ENCODE measurements at regions not wholly inside any gene's neighbourhood (a gene's known extent, or its start where the extent isn't known, plus 50 kb on each side); places are given as distances from the start of the nearest gene placed in this dataset.

- TF ChIP-seq ZNF114 (CRISPR knock-in tag; IDR thresholded peaks at IDR 0.05) (no peak), JUNB (IDR thresholded peaks at IDR 0.05; ENCODE audit: unreplicated experiment) (no peak), NANOG (IDR thresholded peaks at IDR 0.05; ENCODE audit: borderline replicate concordance) (no peak), EZH2 (IDR thresholded peaks at IDR 0.05; ENCODE audit: low read depth, unreplicated experiment) (no peak), ZNF331 (CRISPR knock-in tag; IDR thresholded peaks at IDR 0.05; ENCODE audit: low read depth) (no peak), REST (IDR thresholded peaks at IDR 0.05; ENCODE audit: unreplicated experiment) (no peak), POLR2AphosphoS5 (IDR thresholded peaks at IDR 0.05; ENCODE audit: low read depth) (no peak), EZH2phosphoT487 (IDR thresholded peaks at IDR 0.05; ENCODE audit: unreplicated experiment) (no peak), ZNF462 (CRISPR knock-in tag; IDR thresholded peaks at IDR 0.05) (no peak), CREB1 (CRISPR knock-in tag; IDR thresholded peaks at IDR 0.05; ENCODE audit: low read depth) (no peak), ETS1 (IDR thresholded peaks at IDR 0.05) (no peak), STAT1 (IDR thresholded peaks at IDR 0.05; ENCODE audit: unreplicated experiment) (no peak), CTCF (conservative IDR thresholded peaks at IDR 0.05; ENCODE audit: low read depth in 2 of 2) (no peak)
These were observed 652.9 kb downstream of the PLA2G4A start for GRCh38 chr1:187481581-187482148.

More at GRCh38 chr1:187481581-187482148, 652.9 kb downstream of the PLA2G4A start:
- peaks cover 17% of the 10 kb centered on the region; the same call in 1 of the 2 replicates for H3K4me1 ChIP-seq (ENCODE audit: insufficient read depth)
- DNase-seq (ENCODE audit: low spot score), result no peak
- no peaks in the 10 kb centered on the region for H3F3A ChIP-seq (replicated peaks; ENCODE audit: low read depth)
- H3K4me3 ChIP-seq, result no peak overlapping the region
- H3K4me3 Mint-ChIP-seq, result no peak overlapping the region
- peaks cover 15% of the 10 kb centered on the region; the same call in 2 of the 3 replicates for H3K4me1 Mint-ChIP-seq
- peaks cover 6% of the 10 kb centered on the region for H3K27me3 Mint-ChIP-seq (ENCODE audit: insufficient read depth, low read depth, poor library complexity)
- no peak overlapping the region for H3K27ac ChIP-seq (ENCODE audit: low read depth)
- H2AFZ ChIP-seq, result no peak overlapping the region
- 0 out of 3 replicates have a peak, but pooled peaks cover 4% of the 10 kb centered on the region for H3K9me3 Mint-ChIP-seq
- ATAC-seq, result no peak
- no peak overlapping the region for H3K4me2 ChIP-seq
- H4K20me1 ChIP-seq (replicated peaks; ENCODE audit: insufficient read depth), result no peaks in the 10 kb centered on the region
- H3K9me2 ChIP-seq (ENCODE audit: insufficient read depth), result 0 out of 2 replicates have a peak, but pooled peaks cover 4% of the 10 kb centered on the region
- no peaks in the 10 kb centered on the region for H3K36me3 ChIP-seq (ENCODE audit: insufficient read depth)
- no peak overlapping the region for H3K27ac Mint-ChIP-seq
- no peaks in the 10 kb centered on the region for H3K79me2 ChIP-seq (replicated peaks; ENCODE audit: insufficient read depth)
- H3K27me3 ChIP-seq (ENCODE audit: insufficient read depth), result no peaks in the 10 kb centered on the region
- H3K36me3 Mint-ChIP-seq (ENCODE audit: low read depth), result peaks cover 5% of the 10 kb centered on the region; the same call in 2 of the 3 replicates

Data from GM23338 (cell line).